K562 (cell line): ENCODE measurements at regions not wholly inside any gene's neighbourhood (a gene's known extent, or its start where the extent isn't known, plus 50 kb on each side); places are given as distances from the start of the nearest gene placed in this dataset.

Source experiments
- ATAC-seq: fragments of 200-7000 bp; cut with Tn5 transposase; 3 replicates; pipeline ENCODE4 v1.9.1; 2020; ENCODE audit warnings: moderate library complexity
- BruUV-seq: library from RNA; stranded (reverse); fragments of 400-500 nt; replicated peaks from 2 replicates; lab custom pipeline; 2021; lab: Mats Ljungman, UMichigan
- CTCF ChIA-PET: fragments of 300-600 bp; formaldehyde crosslinking; extraction: SDS; loops from one replicate; lab custom pipeline; 2021; ENCODE audit warnings: low intra/inter-chr PET ratio; lab: Yijun Ruan, JAX
- POLR2A ChIA-PET: fragments of 300-600, 350-650 bp; sonication (Branson Sonifier 250); formaldehyde crosslinking; extraction: SDS; loops from one replicate; lab custom pipeline; 2021; ENCODE audit warnings: antibody characterized with exemption, inconsistent platforms; lab: Yijun Ruan, JAX
- DNase-seq, 4 experiments: peaks; one replicate each; pipeline versions ENCODE4 v3.0.0 to v3.0.0-alpha.2; 2011 to 2018; ENCODE audit warnings: low spot score in 3 of 4, mixed read lengths in 3 of 4; ENCODE audit errors: extremely low read depth in 1 of 4
- FAIRE-seq: peaks from 2 replicates; lab custom pipeline; 2011; peaks lifted over from hg19 to GRCh38; lab: Jason Lieb, UNC
- H2AFZ ChIP-seq: 2 replicates; pipeline ENCODE4 v1.6.0; 2011; ENCODE audit warnings: low read depth, low read length, control low read depth, inconsistent platforms
- H3K27ac ChIP-seq: fragments of 200-600 bp; 3 replicates; pipeline ENCODE4 v1.8.0; 2011; ENCODE audit warnings: low read depth, mild to moderate bottlenecking, control low read depth, inconsistent platforms, low read length, moderate library complexity, mixed read lengths; ENCODE audit errors: extremely low read depth
- H3K27me3 ChIP-seq, 2 experiments: fragments of 300-600 bp in 1 of 2; 2 replicates in 1 of 2; 3 replicates in 1 of 2; pipeline versions ENCODE4 v1.6.0 to v1.8.0; 2011; ENCODE audit warnings: inconsistent platforms in 2 of 2, low read length in 2 of 2, mild to moderate bottlenecking in 1 of 2, mixed read lengths in 1 of 2, moderate library complexity in 1 of 2; ENCODE audit not compliant: control insufficient read depth in 2 of 2, insufficient read depth in 2 of 2
- H3K36me3 ChIP-seq: fragments of 300-600 bp; 3 replicates; pipeline ENCODE4 v1.8.0; 2011; ENCODE audit warnings: mild to moderate bottlenecking, low read length, inconsistent platforms; ENCODE audit not compliant: control insufficient read depth, insufficient read depth
- H3K4me1 ChIP-seq, 2 experiments: fragments of 200-600 bp in 1 of 2; replicated peaks in 1 of 2; 2 replicates in 1 of 2; 3 replicates in 1 of 2; pipeline versions ENCODE4 v1.5.1 to v1.8.0; 2011; ENCODE audit warnings: inconsistent platforms in 2 of 2, low read length in 2 of 2, mild to moderate bottlenecking in 1 of 2, mixed read lengths in 1 of 2, moderate library complexity in 1 of 2; ENCODE audit not compliant: control insufficient read depth in 2 of 2, insufficient read depth in 2 of 2
- H3K4me2 ChIP-seq: 2 replicates; pipeline ENCODE4 v1.6.1; 2011; ENCODE audit warnings: low read length, control low read depth, inconsistent platforms, mixed read lengths; ENCODE audit not compliant: insufficient read depth
- H3K4me3 ChIP-seq: fragments of 200-600 bp; sonication (generic), shearing (Covaris generic); 2 replicates; pipeline ENCODE4 v1.5.1; 2016; ENCODE audit warnings: control low read depth, inconsistent platforms
- H3K79me2 ChIP-seq: fragments of 200-600 bp; 3 replicates; pipeline ENCODE4 v1.8.0; 2011; ENCODE audit warnings: low read length, inconsistent platforms; ENCODE audit not compliant: control insufficient read depth, insufficient read depth
- H3K9ac ChIP-seq, 2 experiments: 2 replicates each; pipeline versions ENCODE4 v1.6.0 to v1.6.1; 2011; ENCODE audit warnings: low read depth in 2 of 2, low read length in 2 of 2, control low read depth in 1 of 2, inconsistent platforms in 1 of 2, mild to moderate bottlenecking in 1 of 2, mixed read lengths in 1 of 2; ENCODE audit not compliant: insufficient read depth in 1 of 2
- H3K9me1 ChIP-seq: one replicate; pipeline ENCODE4 v1.6.0; 2011; ENCODE audit warnings: inconsistent platforms, mild to moderate bottlenecking, low read length, moderate library complexity; ENCODE audit not compliant: control insufficient read depth, insufficient read depth
- H3K9me3 ChIP-seq: replicated peaks from 2 replicates; pipeline ENCODE4 v1.5.1; 2011; ENCODE audit warnings: low read depth, low read length, inconsistent platforms; ENCODE audit not compliant: control insufficient read depth, insufficient read depth
- H4K20me1 ChIP-seq: replicated peaks from 2 replicates; pipeline ENCODE4 v1.6.1; 2011; ENCODE audit warnings: low read length, inconsistent platforms, mixed read lengths; ENCODE audit not compliant: control insufficient read depth, insufficient read depth
- BCLAF1 ChIP-seq, 2 experiments: fragments of 450-650 bp in 1 of 2; IDR thresholded peaks; 2 replicates each; pipeline ENCODE4 v1.6.1; 2011 to 2017; ENCODE audit warnings: low read depth in 2 of 2, antibody characterized with exemption in 1 of 2, borderline replicate concordance in 1 of 2, low read length in 1 of 2, mild to moderate bottlenecking in 1 of 2, mixed read lengths in 1 of 2; ENCODE audit not compliant: control insufficient read depth in 1 of 2
- CEBPG ChIP-seq, 3 experiments: fragments of 200-800 bp in 1 of 3; sonication (Bioruptor generic) in 1 of 3; sonication (generic) in 1 of 3; formaldehyde crosslinking in 1 of 3; IDR thresholded peaks in 2 of 3; conservative IDR thresholded peaks in 1 of 3; 2 replicates each; pipeline versions ENCODE4 v1.6.1 to v1.8.0; 2016 to 2022; ENCODE audit warnings: missing compliant biosample characterization in 2 of 3, missing genetic modification characterization in 2 of 3, mild to moderate bottlenecking in 1 of 3, missing genetic modification reagents in 1 of 3
- EHMT2 ChIP-seq: fragments of 450-650 bp; IDR thresholded peaks from 2 replicates; pipeline ENCODE4 v1.6.1; 2018; ENCODE audit warnings: antibody characterized with exemption
- KAT7 ChIP-seq: sonication (generic); formaldehyde crosslinking; IDR thresholded peaks from 2 replicates; pipeline ENCODE4 v1.8.0; 2022; ENCODE audit warnings: missing genetic modification reagents, mild to moderate bottlenecking, borderline replicate concordance
- MGA ChIP-seq: fragments of 450-650 bp; IDR thresholded peaks from 2 replicates; pipeline ENCODE4 v1.6.1; 2016; ENCODE audit warnings: mild to moderate bottlenecking, moderate library complexity
- PTTG1 ChIP-seq: fragments of 450-650 bp; IDR thresholded peaks from 2 replicates; pipeline ENCODE4 v1.6.1; 2016; ENCODE audit warnings: low read depth, mild to moderate bottlenecking, missing genetic modification characterization, missing compliant biosample characterization
- SRF ChIP-seq, 2 experiments: fragments of 250-450, 450-650 bp in 1 of 2; sonication (Bioruptor Pico) in 1 of 2; sonication (generic) in 1 of 2; formaldehyde crosslinking; IDR thresholded peaks; 2 replicates each; pipeline versions ENCODE4 v1.5.0 to v1.5.1; 2020 to 2022; ENCODE audit warnings: mild to moderate bottlenecking in 1 of 2, missing genetic modification reagents in 1 of 2
- in situ Hi-C: fragments of 300-500 bp; cut with MboI; formaldehyde crosslinking; loops from 4 replicates; pipeline ENCODE4 v1.15.0; 2018; ENCODE audit warnings: inconsistent platforms, mixed read lengths
- intact Hi-C: fragments of 100-400 bp; cut with micrococcal nuclease; formaldehyde crosslinking; loops from 2 replicates; pipeline ENCODE4 v1.14.2; 2022

DNA sequence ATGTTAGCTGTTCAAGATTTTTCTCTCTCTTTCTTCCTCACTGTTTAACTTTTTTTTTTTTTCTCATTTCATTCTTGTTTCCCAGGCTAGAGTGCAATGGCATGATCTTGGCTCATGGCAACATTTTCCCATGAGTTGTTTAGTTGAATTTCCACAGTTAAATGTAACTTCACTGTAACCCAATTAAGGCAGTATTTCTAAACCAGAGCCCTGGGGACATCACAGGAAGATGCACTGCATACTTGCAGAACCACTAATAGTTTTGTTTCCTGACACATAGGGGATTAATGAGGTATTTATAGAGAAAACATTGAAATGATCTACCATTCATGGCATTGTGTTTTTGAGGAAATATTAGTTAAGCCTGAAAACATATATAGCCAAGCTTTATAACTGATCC is 795.6 kb upstream of the GHITM start:
- in situ Hi-C loops, result no loop called here
- Histone ChIP-seq H3K4me1 (no peaks in the 10 kb centered on the region), H3K27me3 (no peaks in the 10 kb centered on the region), H3K9ac (no peak overlapping the region), H3K4me3 (no peak overlapping the region), H3K9me1 (no peaks in the 10 kb centered on the region), H3K9me3 (peaks cover 1% of the 10 kb centered on the region; the same call in 1 of the 2 replicates), H3K27ac (no peak overlapping the region), H3K4me2 (no peak overlapping the region), H3K36me3 (no peaks in the 10 kb centered on the region), H3K79me2 (no peaks in the 10 kb centered on the region), H4K20me1 (no peaks in the 10 kb centered on the region), H2AFZ (no peak overlapping the region)
- ChIA-PET CTCF (no interaction called here), POLR2A (no interaction called here)
- intact Hi-C loops, result no loop called here
- no TSS peak for BruUV-seq
- no peak for FAIRE-seq
- ATAC-seq, result no peak
- no peak for DNase-seq
- TF ChIP-seq EHMT2, result no peak
- no peak for TF ChIP-seq CEBPG (CRISPR knock-in tag; IDR thresholded peaks at IDR 0.05)
- TF ChIP-seq CEBPG (tag; conservative IDR thresholded peaks at IDR 0.05 in 1 of 2, IDR thresholded peaks at IDR 0.05 in 1 of 2), result no peak
- no peak for TF ChIP-seq BCLAF1 (IDR thresholded peaks at IDR 0.05; ENCODE audit: borderline replicate concordance in 1 of 2, control insufficient read depth in 1 of 2, low read depth in 2 of 2, low read length in 1 of 2)
- TF ChIP-seq MGA, result no peak
- TF ChIP-seq PTTG1 (tag), result no peak
- TF ChIP-seq SRF (CRISPR knock-in tag; IDR thresholded peaks at IDR 0.05), result no peak
- TF ChIP-seq KAT7, result no peak
